Stimulated activated CD8-positive, alpha-beta memory T cell treated with anti-CD3 and anti-CD28 coated beads, Interleukin-15, amount 100 ng/mL, for 48 hours (primary cell): ENCODE measurements at regions not wholly inside any gene's neighbourhood (a gene's known extent, or its start where the extent isn't known, plus 50 kb on each side); places are given as distances from the start of the nearest gene placed in this dataset.
"Not testable (repeated sequence)": the region's sequence is repeated elsewhere in the genome, so short reads cannot be mapped to it uniquely, and the experiment has no call there.

ENCODE experiments used
- DNase-seq, 2 donors: peaks; one replicate each; pipeline ENCODE4 v3.0.0-alpha.2; 2020; ENCODE audit warnings: low read depth in 2 of 2

GRCh38 chr7:118801366-118801765, 576.9 kb downstream of the ANKRD7 start:
- no peak for DNase-seq

- no peak for DNase-seq
These were observed 578.2 kb downstream of the ANKRD7 start for GRCh38 chr7:118802726-118803125.

DNA sequence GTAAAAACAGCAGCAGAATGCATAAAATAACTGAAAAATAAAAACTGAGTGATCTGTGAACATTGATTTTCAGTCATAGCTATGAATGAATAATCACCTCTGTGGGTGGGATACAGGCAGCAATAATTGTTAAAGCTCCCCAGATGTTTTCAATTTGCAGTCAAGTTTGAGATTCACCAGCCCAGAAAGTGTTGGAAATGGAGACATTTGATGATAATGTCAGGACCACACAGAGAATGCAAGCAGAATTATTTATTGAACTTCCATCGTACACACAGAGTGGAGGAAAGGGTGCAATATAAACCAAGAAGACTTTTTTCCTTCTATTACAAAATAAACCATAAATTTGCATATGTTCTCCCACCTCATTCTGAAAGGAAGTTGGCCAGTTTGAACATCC, 601.7 kb downstream of the ANKRD7 start:
- no peak for DNase-seq

DNA sequence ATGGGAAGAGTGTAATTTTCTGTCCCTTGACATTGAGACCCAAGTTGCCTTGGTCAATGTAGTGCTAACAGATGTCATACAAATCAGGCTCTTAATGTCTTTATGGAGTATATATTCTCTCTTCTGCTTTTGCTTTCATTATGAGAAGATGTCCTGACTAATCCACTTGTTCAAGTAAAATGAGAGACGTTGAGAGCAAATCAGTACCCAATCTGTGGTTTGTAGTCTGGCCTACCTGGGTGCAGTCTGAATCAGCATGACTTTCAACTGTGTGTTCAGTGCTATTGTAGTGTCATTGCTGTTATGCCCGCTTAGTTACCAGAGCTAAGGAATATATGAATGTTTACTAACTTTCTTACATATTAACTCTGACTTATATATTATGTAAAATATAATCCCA, 612.4 kb downstream of the ANKRD7 start:
- no peak for DNase-seq

- DNase-seq, result no peak
These were observed 615.0 kb downstream of the ANKRD7 start for GRCh38 chr7:118839515-118839914.

DNA sequence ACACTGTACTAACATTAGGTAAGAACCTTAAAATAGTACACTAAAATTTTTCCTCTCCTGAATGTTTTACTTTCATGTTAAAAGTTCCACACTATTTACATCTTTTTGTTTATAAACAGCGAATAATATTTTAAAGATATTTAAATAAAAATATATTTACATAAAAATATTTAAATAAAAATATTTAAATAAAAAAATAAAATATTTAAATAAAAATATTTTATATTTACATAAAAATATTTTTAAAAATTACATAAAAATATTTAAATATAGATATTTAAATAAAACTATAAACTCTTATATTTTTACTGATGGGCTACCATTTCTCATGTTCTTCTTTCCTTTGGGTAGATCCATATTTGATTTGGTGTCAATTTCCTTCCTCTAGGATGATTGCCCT, 619.0 kb downstream of the ANKRD7 start:
- no peak for DNase-seq

- DNase-seq, result no peak
These were observed 620.2 kb downstream of the ANKRD7 start for GRCh38 chr7:118844748-118845147.

GRCh38 chr7:118845791-118846190, 621.3 kb downstream of the ANKRD7 start:
- DNase-seq, result no peak

- no peak for DNase-seq
These were observed 622.5 kb downstream of the ANKRD7 start for GRCh38 chr7:118846977-118847376.

- no peak for DNase-seq
These were observed 630.8 kb downstream of the ANKRD7 start for GRCh38 chr7:118855290-118855689.

GRCh38 chr7:118858651-118859149, 634.2 kb downstream of the ANKRD7 start:
- no peak for DNase-seq

GRCh38 chr7:118861581-118861980, 637.1 kb downstream of the ANKRD7 start:
- no peak for DNase-seq

- DNase-seq, result no peak
These were observed 638.2 kb downstream of the ANKRD7 start for GRCh38 chr7:118862740-118863139.

- DNase-seq, result no peak
These were observed 639.5 kb downstream of the ANKRD7 start for GRCh38 chr7:118863966-118864365.

DNA sequence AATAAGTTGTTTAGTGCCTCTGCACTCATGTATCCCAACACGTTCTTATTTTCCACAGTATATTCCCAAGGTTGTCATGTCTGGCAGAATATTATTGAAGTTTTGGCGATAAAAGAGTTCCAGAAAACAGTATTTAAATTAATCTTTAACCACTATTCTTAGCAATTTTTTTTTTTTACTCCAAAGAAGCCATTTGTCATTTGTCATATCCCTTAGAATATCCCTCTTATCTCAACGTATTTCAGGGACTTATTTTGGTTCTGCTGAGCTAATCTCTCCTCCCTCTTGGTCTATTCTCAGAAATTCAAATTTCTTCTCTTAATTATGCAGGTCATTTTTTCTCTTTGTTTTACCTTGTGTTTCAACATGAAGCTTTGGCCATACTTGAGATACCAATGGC, 643.4 kb downstream of the ANKRD7 start:
- no peak for DNase-seq

DNA sequence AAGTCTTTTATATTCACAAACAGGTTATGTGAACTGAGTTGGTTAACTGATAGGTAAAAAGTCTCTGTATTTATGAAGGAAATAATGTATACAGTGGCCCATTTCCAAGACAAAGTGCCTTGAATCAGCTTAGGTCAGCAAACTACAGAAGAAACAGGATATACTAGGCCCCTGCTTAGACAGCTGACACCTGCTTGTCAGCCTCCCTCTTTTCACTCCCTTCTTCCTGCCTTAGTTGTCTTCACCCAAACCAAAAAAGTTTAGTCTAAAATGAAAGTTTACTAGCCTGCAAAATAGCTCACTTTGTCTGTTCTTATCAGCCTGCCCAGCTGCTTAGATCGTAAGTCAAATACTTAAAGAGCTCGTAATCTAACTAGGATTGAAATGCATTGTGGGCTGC, 644.6 kb downstream of the ANKRD7 start:
- not testable (repeated sequence) for DNase-seq

DNA sequence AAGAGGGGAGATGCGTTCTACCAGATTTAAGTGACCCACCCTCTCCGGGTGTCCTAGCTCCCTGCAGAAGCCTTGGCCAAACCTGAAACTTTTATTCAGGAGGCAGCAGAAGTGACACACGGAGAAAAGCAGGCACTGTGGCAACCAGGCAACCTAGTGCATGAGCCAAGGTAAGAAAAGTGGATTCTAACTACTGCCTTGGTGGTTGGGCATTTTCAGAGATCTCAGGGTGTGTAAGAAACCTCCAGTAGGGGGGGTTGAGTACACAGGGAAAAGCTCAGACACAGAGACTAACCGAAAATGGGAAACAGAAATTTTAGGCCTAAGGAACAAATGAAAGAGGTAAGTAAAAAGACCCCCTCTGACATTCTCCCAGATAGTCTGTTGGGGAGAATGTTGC, 645.7 kb downstream of the ANKRD7 start:
- no peak for DNase-seq

DNA sequence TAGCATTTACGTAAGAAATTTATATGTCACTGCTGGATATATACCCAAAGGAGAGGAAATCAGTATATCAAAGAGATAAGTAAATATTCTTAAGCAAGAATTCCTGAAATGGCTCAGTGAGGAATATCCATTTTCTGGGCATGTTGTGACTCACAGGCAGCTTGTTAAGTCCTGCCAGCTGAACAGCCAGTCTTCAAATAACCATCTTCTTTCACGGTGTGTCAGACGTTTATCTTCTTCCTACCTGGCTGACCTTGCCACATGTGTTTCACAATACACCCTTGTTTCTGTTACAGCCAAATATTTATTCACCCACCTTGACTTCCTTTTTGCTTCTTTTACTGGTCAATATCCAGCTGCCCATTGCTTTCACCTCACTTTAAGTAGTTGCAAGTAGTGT, 648.1 kb downstream of the ANKRD7 start:
- DNase-seq, result no peak

GRCh38 chr7:118877187-118877586, 652.7 kb downstream of the ANKRD7 start:
- no peak for DNase-seq

- DNase-seq, result no peak
These were observed 653.8 kb downstream of the ANKRD7 start for GRCh38 chr7:118878336-118878735.

GRCh38 chr7:118898284-118898683, 673.8 kb downstream of the ANKRD7 start:
- DNase-seq, result no peak

- no peak for DNase-seq
These were observed 678.1 kb downstream of the ANKRD7 start for GRCh38 chr7:118902600-118902999.

DNA sequence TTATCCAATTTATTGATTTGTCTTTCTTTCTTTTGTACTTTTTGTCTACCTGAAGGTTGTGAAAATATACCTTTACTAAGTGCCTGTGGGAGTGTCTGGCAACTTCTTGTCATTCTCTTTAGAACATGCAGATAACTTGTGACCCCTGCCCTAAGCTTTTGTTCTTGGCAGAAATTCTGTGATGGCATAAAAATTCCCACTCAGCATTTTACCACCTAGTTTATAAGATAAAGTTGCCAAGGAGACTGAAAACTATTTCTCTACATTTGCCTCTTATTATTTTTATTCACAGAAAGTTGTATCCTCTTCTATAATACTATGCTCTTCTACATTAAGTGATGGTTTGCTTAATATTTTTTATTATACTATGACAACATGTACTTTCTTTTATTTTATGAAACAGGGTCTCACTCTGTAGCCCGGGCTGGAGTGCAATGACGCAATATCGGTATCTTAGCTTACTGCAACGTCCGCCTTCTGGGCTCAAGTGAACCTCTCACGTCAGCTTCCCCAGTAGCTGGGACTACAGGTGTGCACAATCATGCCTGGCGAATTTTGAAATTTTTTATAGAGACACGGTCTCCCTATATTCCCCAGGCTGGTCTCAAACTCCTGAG, 683.5 kb downstream of the ANKRD7 start:
- no peak for DNase-seq

DNA sequence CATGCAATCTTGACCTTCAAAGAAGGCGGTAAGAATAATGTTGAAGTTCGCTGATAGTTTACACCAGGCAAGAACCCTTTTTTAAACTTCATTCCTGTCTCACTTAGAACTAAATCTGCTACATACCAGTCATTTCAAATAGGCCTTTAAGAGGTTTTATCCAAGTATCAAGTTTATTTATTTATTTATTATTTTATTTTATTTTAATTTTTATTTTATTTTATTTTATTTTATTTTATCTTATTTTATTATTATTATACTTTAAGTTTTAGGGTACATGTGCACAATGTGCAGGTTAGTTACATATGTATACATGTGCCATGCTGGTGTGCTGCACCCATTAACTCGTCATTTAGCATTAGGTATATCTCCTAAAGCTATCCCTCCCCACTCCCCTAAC, 691.6 kb downstream of the ANKRD7 start:
- not testable (repeated sequence) for DNase-seq
